OCI-LY7 (cell line): ENCODE measurements at regions not wholly inside any gene's neighbourhood (a gene's known extent, or its start where the extent isn't known, plus 50 kb on each side); places are given as distances from the start of the nearest gene placed in this dataset.

Source experiments
- BruUV-seq: library from RNA; stranded (reverse); fragments of 400-500 nt; replicated peaks from 2 replicates; lab custom pipeline; 2021; lab: Mats Ljungman, UMichigan
- CTCF ChIA-PET: fragments of 300-600 bp; sonication (Branson Sonifier 250); formaldehyde crosslinking; loops from one replicate; lab custom pipeline; 2022; ENCODE audit warnings: antibody characterized with exemption; ENCODE audit not compliant: unreplicated experiment; lab: Charles Lee
- POLR2A ChIA-PET: fragments of 300-600 bp; sonication (Branson Sonifier 250); formaldehyde crosslinking; loops from one replicate; lab custom pipeline; 2022; ENCODE audit warnings: antibody characterized with exemption; lab: Charles Lee
- DNase-seq: peaks from one replicate; pipeline ENCODE4 v3.0.0-alpha.2; 2015; ENCODE audit warnings: low spot score
- H2AFZ ChIP-seq: fragments of 200-600 bp; sonication (generic), shearing (Covaris generic); 2 replicates; pipeline ENCODE4 v1.6.1; 2014; ENCODE audit warnings: mild to moderate bottlenecking, antibody characterized with exemption, low read length, moderate library complexity
- H3K27ac ChIP-seq: fragments of 200-600 bp; sonication (generic); 2 replicates; pipeline ENCODE4 v1.5.1; 2014; ENCODE audit warnings: mixed run types, low read depth, mild to moderate bottlenecking, moderate library complexity, low read length, inconsistent platforms; ENCODE audit not compliant: poor library complexity, severe bottlenecking
- H3K36me3 ChIP-seq: fragments of 200-600 bp; sonication (generic); 2 replicates; pipeline ENCODE4 v1.6.1; 2014; ENCODE audit warnings: mild to moderate bottlenecking, antibody characterized with exemption, low read length, moderate library complexity, mixed read lengths; ENCODE audit not compliant: insufficient read depth
- H3K4me1 ChIP-seq: fragments of 200-600 bp; sonication (generic); 2 replicates; pipeline ENCODE4 v1.5.1; 2014; ENCODE audit warnings: mild to moderate bottlenecking, low read length; ENCODE audit not compliant: insufficient read depth, poor library complexity, severe bottlenecking
- H3K4me2 ChIP-seq: fragments of 200-600 bp; sonication (generic); 2 replicates; pipeline ENCODE4 v1.6.1; 2014; ENCODE audit warnings: mild to moderate bottlenecking, low read length
- H3K4me3 ChIP-seq: fragments of 200-600 bp; sonication (generic); 2 replicates; pipeline ENCODE4 v1.5.1; 2014; ENCODE audit warnings: mild to moderate bottlenecking, low read depth, low read length; ENCODE audit not compliant: poor library complexity, severe bottlenecking
- H3K79me2 ChIP-seq: fragments of 200-600 bp; sonication (generic); 2 replicates; pipeline ENCODE4 v1.6.1; 2016; ENCODE audit warnings: low read depth, mild to moderate bottlenecking, low read length, moderate library complexity, mixed read lengths; ENCODE audit not compliant: insufficient read depth
- H3K9me2 ChIP-seq: fragments of 200-600 bp; sonication (generic); 2 replicates; pipeline ENCODE4 v1.6.1; 2016; ENCODE audit warnings: mild to moderate bottlenecking, low read length, mixed read lengths; ENCODE audit not compliant: insufficient read depth
- H3K9me3 ChIP-seq: fragments of 200-600 bp; sonication (generic); 2 replicates; pipeline ENCODE4 v1.6.1; 2014; ENCODE audit warnings: mild to moderate bottlenecking, mixed run types, low read length, mixed read lengths
- H4K20me1 ChIP-seq: fragments of 200-600 bp; sonication (generic); 2 replicates; pipeline ENCODE4 v1.6.1; 2014; ENCODE audit warnings: mild to moderate bottlenecking, antibody characterized with exemption, low read length, moderate library complexity, mixed read lengths; ENCODE audit not compliant: insufficient read depth
- EZH2phosphoT487 ChIP-seq: fragments of 200-600 bp; sonication (generic); IDR thresholded peaks from 2 replicates; pipeline ENCODE4 v1.6.1; 2018; ENCODE audit warnings: low read depth, borderline replicate concordance, mild to moderate bottlenecking, mixed run types, antibody characterized with exemption, low read length, moderate library complexity, mixed read lengths
- intact Hi-C: fragments of 100-400 bp; cut with micrococcal nuclease; formaldehyde crosslinking; loops from one replicate; pipeline ENCODE4 v1.10.0; 2022; ENCODE audit not compliant: unreplicated experiment
- TF ChIP-seq, protein P1 (sequence below): fragments of 200-600 bp; sonication (generic); conservative IDR thresholded peaks from 2 replicates; pipeline ENCODE4 v1.5.1; 2014; ENCODE audit warnings: mild to moderate bottlenecking, antibody characterized with exemption, low read length, moderate library complexity, mixed read lengths

- H3K4me1 ChIP-seq, result no peaks in the 10 kb centered on the region
- no peak overlapping the region for H3K4me2 ChIP-seq
- TF ChIP-seq EZH2phosphoT487, result no peak
- TF ChIP-seq, protein P1, sequence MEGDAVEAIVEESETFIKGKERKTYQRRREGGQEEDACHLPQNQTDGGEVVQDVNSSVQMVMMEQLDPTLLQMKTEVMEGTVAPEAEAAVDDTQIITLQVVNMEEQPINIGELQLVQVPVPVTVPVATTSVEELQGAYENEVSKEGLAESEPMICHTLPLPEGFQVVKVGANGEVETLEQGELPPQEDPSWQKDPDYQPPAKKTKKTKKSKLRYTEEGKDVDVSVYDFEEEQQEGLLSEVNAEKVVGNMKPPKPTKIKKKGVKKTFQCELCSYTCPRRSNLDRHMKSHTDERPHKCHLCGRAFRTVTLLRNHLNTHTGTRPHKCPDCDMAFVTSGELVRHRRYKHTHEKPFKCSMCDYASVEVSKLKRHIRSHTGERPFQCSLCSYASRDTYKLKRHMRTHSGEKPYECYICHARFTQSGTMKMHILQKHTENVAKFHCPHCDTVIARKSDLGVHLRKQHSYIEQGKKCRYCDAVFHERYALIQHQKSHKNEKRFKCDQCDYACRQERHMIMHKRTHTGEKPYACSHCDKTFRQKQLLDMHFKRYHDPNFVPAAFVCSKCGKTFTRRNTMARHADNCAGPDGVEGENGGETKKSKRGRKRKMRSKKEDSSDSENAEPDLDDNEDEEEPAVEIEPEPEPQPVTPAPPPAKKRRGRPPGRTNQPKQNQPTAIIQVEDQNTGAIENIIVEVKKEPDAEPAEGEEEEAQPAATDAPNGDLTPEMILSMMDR, result no peak
- no peak overlapping the region for H3K27ac ChIP-seq
- BruUV-seq, result no TSS peak
- DNase-seq, result no peak
- intact Hi-C loops, result no loop called here
- no peaks in the 10 kb centered on the region for H3K79me2 ChIP-seq
- no peak overlapping the region for H3K4me3 ChIP-seq
- H2AFZ ChIP-seq, result no peak overlapping the region
- no peaks in the 10 kb centered on the region for H4K20me1 ChIP-seq
- no peaks in the 10 kb centered on the region for H3K9me2 ChIP-seq
- ChIA-PET CTCF (no interaction called here), POLR2A (no interaction called here)
- H3K36me3 ChIP-seq, result no peaks in the 10 kb centered on the region
- no peaks in the 10 kb centered on the region for H3K9me3 ChIP-seq
Observed at GRCh38 chr1:36539526-36539925, 56.8 kb upstream of the CSF3R start.

DNA sequence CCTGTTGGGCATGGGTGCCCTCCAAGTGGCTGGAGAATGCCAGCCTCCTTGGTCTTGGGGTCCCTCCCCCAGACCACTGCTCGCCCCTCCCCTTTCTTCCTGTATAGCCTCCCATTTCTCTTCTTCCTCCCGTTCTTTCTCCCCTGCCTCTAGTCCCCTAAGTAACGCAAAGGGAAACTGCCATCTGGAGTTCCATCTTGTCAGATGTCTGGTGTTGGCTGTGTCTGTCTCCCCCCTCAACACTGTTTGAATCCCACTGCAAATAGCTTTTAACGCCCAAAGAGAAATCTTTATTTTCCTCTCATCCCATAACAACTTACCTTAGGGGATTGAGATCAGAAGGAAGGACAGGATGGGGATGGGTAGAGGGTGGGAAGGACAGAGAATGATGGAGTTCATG lies 55.3 kb upstream of the CSF3R start:
- no peak for TF ChIP-seq EZH2phosphoT487
- Histone ChIP-seq H3K4me2 (no peak overlapping the region), H3K4me3 (no peak overlapping the region), H3K9me3 (no peaks in the 10 kb centered on the region), H3K79me2 (no peaks in the 10 kb centered on the region), H4K20me1 (no peaks in the 10 kb centered on the region), H3K27ac (no peak overlapping the region), H3K4me1 (no peaks in the 10 kb centered on the region), H2AFZ (no peak overlapping the region), H3K36me3 (no peaks in the 10 kb centered on the region), H3K9me2 (no peaks in the 10 kb centered on the region)
- no TSS peak for BruUV-seq
- ChIA-PET POLR2A (no interaction called here), CTCF (no interaction called here)
- intact Hi-C loops, result no loop called here
- DNase-seq, result no peak

GRCh38 chr1:36537190-36537768 lies 54.6 kb upstream of the CSF3R start:
- ChIA-PET POLR2A (no interaction called here), CTCF (no interaction called here)
- no peaks in the 10 kb centered on the region for H3K4me1 ChIP-seq
- DNase-seq, result no peak
- H2AFZ ChIP-seq, result no peak overlapping the region
- TF ChIP-seq, protein P1, result no peak
- TF ChIP-seq EZH2phosphoT487, result no peak
- no peaks in the 10 kb centered on the region for H4K20me1 ChIP-seq
- no peaks in the 10 kb centered on the region for H3K79me2 ChIP-seq
- no peaks in the 10 kb centered on the region for H3K9me3 ChIP-seq
- no peaks in the 10 kb centered on the region for H3K9me2 ChIP-seq
- H3K36me3 ChIP-seq, result no peaks in the 10 kb centered on the region
- H3K27ac ChIP-seq, result no peak overlapping the region
- H3K4me2 ChIP-seq, result no peak overlapping the region
- no TSS peak for BruUV-seq
- intact Hi-C loops, result no loop called here
- H3K4me3 ChIP-seq, result no peak overlapping the region
